ENCODE measurements at regions not wholly inside any gene's neighbourhood (a gene's known extent, or its start where the extent isn't known, plus 50 kb on each side); places are given as distances from the start of the nearest gene placed in this dataset.

GRCh38 chr19:30152510-30153291 lies 210.7 kb downstream of the URI1 start:
- Histone ChIP-seq H3K4me3 (ENCODE audit: low read depth in 1 of 3, low read length in 3 of 3) (no peak overlapping the region), H3K27ac (ENCODE audit: low read depth in 1 of 2, low read length in 2 of 2) (no peak overlapping the region), H3K4me1 (ENCODE audit: control insufficient read depth in 4 of 4, insufficient read depth in 4 of 4, low read length in 3 of 4) (no peaks in the 10 kb centered on the region), H3K9me3 (ENCODE audit: control insufficient read depth in 4 of 4, low read length in 3 of 4) (no peaks in the 10 kb centered on the region), H3K9ac (ENCODE audit: low read depth in 1 of 2, low read length in 2 of 2) (no peak overlapping the region), H3K36me3 (ENCODE audit: control insufficient read depth in 4 of 4, insufficient read depth in 3 of 4, low read depth in 1 of 4, low read length in 3 of 4) (no peaks in the 10 kb centered on the region), H3K27me3 (ENCODE audit: control insufficient read depth in 4 of 4, insufficient read depth in 4 of 4, low read length in 3 of 4) (peaks cover 0 to 5% (median 0%) of the 10 kb centered on the region in 4 donors)
- WGBS, result 78% methylated on average over 10 of the region's 10 CpGs
- TF ChIP-seq RXRA (IDR thresholded peaks at IDR 0.05) (no peak), ZBTB33 (IDR thresholded peaks at IDR 0.05) (no peak), SP1 (IDR thresholded peaks at IDR 0.05) (no peak), YY1 (IDR thresholded peaks at IDR 0.05) (no peak), FOXA2 (IDR thresholded peaks at IDR 0.05) (no peak), JUND (IDR thresholded peaks at IDR 0.05) (no peak), HNF4A (conservative IDR thresholded peaks at IDR 0.05) (no peak), CTCF (IDR thresholded peaks at IDR 0.05; ENCODE audit: low read depth, low read length, missing input control) (no peak), HNF4G (IDR thresholded peaks at IDR 0.05) (no peak), TAF1 (conservative IDR thresholded peaks at IDR 0.05) (no peak), EGR1 (IDR thresholded peaks at IDR 0.05; ENCODE audit: low read depth in 2 of 2) (no peak), REST (IDR thresholded peaks at IDR 0.05) (no peak), FOXA1 (IDR thresholded peaks at IDR 0.05) (no peak), RAD21 (IDR thresholded peaks at IDR 0.05) (no peak), MAX (IDR thresholded peaks at IDR 0.05) (no peak), ATF3 (IDR thresholded peaks at IDR 0.05) (no peak), NR2F2 (IDR thresholded peaks at IDR 0.05) (no peak), GABPA (IDR thresholded peaks at IDR 0.05 in 1 of 2, conservative IDR thresholded peaks at IDR 0.05 in 1 of 2) (no peak)
- DNase-seq (ENCODE audit: low spot score), result no peak

Data from liver (tissue), 8 donors.